HG02759 (cell line): ENCODE measurements at regions not wholly inside any gene's neighbourhood (a gene's known extent, or its start where the extent isn't known, plus 50 kb on each side); places are given as distances from the start of the nearest gene placed in this dataset.

Experiments used
- ATAC-seq: cut with Tn5 transposase; IDR thresholded peaks from one replicate; pipeline ENCODE4 v1.9.1; 2021; ENCODE audit warnings: mild to moderate bottlenecking, moderate library complexity; ENCODE audit not compliant: unreplicated experiment

GRCh38 chr12:108029051-108029835, 99.8 kb upstream of the WSCD2 start:
- no peak for ATAC-seq

- ATAC-seq = no peak
Observed at GRCh38 chr12:108033090-108033489, 96.0 kb upstream of the WSCD2 start.

- no peak for ATAC-seq
Observed at GRCh38 chr12:108035372-108035771, 93.7 kb upstream of the WSCD2 start.

GRCh38 chr12:108037960-108038359, 91.1 kb upstream of the WSCD2 start:
- no peak for ATAC-seq

GRCh38 chr12:108039794-108040193, 89.3 kb upstream of the WSCD2 start:
- no peak for ATAC-seq

- no peak for ATAC-seq
Observed at GRCh38 chr12:108040947-108041346, 88.1 kb upstream of the WSCD2 start.

GRCh38 chr12:108043286-108043685, 85.8 kb upstream of the WSCD2 start:
- no peak for ATAC-seq

GRCh38 chr12:108043750-108044533, 85.1 kb upstream of the WSCD2 start:
- no peak for ATAC-seq

- no peak for ATAC-seq
Observed at GRCh38 chr12:108046135-108046534, 83.0 kb upstream of the WSCD2 start.

- no peak for ATAC-seq
Observed at GRCh38 chr12:108046650-108047049, 82.4 kb upstream of the WSCD2 start.

GRCh38 chr12:108047071-108047550, 82.0 kb upstream of the WSCD2 start:
- ATAC-seq = no peak

- no peak for ATAC-seq
Observed at GRCh38 chr12:108048686-108049085, 80.4 kb upstream of the WSCD2 start.

GRCh38 chr12:108050696-108051095, 78.4 kb upstream of the WSCD2 start:
- ATAC-seq = no peak

GRCh38 chr12:108052260-108052659, 76.8 kb upstream of the WSCD2 start:
- no peak for ATAC-seq

- no peak for ATAC-seq
Observed at GRCh38 chr12:108053512-108053911, 75.6 kb upstream of the WSCD2 start.

- no peak for ATAC-seq
Observed at GRCh38 chr12:108054496-108054895, 74.6 kb upstream of the WSCD2 start.

GRCh38 chr12:108055141-108055540, 73.9 kb upstream of the WSCD2 start:
- ATAC-seq = no peak

- no peak for ATAC-seq
Observed at GRCh38 chr12:108060067-108060466, 69.0 kb upstream of the WSCD2 start.

- ATAC-seq = no peak
Observed at GRCh38 chr12:108060903-108061302, 68.2 kb upstream of the WSCD2 start.

GRCh38 chr12:108063192-108063591, 65.9 kb upstream of the WSCD2 start:
- ATAC-seq = no peak

GRCh38 chr12:108065069-108065468, 64.0 kb upstream of the WSCD2 start:
- no peak for ATAC-seq
